Hematopoietic multipotent progenitor cell treated with erythropoietin and hydrocortisone succinate and interleukin-3 and kit ligand, for 8 days (in vitro differentiated cells): ENCODE measurements at regions not wholly inside any gene's neighbourhood (a gene's known extent, or its start where the extent isn't known, plus 50 kb on each side); places are given as distances from the start of the nearest gene placed in this dataset.
"Not testable (repeated sequence)": the region's sequence is repeated elsewhere in the genome, so short reads cannot be mapped to it uniquely, and the experiment has no call there.

Experiments
- DNase-seq: peaks from one replicate; pipeline ENCODE4 v3.0.0-alpha.2; 2015

DNA sequence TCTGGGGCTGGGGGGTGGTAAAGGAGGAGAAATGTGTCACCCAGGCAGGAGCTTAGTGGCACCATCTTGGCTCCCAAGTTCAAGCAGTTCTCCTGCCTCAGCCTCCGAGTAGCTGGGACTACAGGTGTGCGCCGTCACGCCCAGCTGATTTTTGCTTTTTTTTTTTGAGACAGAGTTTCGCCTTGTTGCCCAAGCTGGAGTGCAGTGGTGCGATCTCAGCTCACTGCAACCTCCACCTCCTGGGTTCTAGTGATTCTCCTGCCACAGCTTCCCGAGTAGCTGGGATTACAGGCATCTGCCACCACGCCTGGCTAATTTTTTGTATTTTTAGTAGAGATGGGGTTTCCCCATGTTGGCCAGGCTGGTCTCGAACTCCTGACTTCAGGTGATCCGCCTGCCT lies 82.1 kb upstream of the METTL9 start:
- DNase-seq: not testable (repeated sequence)

DNA sequence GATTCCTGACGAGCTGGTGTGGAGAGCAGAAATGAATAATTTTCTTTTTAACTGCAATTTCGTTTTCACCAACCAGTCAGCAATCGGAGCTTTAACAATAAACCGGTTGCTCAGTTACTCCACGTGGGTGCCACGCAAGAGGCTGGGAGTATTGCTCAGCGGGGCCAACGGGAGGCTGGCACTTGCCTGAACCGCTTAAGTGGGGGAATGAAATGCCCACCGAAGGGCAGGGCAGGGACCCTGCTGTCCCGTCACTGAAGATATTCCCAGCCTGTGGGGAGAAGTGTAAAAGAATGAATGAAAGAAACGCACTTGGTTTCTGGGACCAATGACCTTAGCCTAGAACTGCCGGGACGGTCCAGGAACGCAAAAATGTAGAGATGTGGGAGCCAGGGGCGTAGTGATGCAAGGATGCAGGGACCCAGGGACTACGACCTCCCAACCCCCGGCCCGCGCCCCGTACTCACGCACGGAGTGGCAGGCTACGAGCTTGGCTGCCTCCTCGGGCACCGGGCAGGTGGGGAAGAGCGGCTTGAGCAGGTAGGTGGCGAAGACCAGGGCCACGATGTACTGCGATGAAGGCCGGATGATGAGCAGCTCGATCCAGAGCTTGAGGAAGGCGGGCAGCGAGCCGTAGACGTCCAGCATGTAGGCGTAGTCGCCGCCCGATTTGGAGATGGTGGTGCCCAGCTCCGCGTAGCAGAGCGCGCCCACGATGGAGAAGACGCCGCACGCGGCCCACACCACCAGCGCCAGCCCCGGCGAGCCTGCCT lies 79.8 kb upstream of the METTL9 start:
- DNase-seq: not testable (repeated sequence)

DNA sequence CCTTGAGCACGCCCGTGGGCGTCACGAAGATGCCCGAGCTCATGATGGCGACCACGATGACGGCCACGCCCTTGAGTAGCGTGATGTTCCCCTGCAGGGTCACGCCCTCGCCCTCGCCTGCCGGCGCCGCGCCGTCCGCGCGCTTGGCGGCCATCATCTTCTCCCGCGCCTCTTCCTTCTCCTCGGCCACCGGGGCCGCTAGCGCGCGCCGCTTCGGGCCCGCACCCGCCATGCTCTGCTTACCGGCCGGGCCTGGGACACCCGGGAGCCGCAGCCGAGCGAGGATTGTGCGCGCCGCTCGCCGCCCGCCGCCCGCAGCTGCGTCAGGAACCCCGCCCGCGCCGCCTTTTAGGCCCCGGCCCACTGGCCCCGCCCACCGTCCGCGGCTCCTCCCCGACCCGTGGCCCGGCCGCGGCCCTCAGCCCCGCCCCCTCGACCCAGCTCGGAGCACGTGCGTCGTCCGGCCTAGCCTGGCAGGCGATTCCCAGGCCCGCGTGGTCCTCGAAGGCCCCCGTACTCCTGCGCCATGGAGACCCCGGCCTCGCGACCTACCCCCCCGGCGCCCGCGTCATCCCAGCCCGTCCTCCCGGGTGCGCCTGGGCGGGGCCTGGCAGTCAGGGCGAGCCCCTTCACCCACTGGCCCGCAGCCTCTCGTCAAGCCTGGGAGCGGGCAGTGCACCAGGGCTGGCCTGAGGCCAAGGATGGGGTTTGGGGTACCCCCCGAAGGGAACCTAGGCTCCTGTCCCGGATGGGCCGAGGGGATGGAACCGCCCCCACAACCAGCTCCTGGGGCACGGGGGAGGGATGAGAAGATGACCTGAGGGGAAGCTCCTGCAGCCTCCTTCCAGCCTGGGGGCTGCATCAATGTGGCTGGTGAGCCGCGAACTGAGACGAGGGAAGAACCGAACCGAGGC lies 79.0 kb upstream of the METTL9 start:
- peak; percentile 94 for DNase-seq

DNA sequence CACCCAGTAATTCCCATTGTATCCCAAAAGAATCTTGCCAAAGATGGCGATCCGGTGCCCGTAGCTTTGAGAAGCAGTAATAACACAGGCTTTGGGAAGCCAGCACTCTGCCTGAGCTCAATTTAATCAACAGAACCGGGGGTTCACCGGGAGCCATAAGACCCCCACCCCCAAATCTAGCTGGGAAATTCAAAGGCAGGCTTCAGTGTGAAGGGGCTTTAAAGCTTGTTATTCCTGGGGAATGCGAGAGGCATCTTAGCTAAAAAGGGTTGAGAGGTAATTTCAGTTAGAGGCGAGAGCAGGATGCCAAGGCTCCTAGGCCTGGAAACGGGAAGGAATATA lies 78.4 kb upstream of the METTL9 start:
- not testable (repeated sequence) for DNase-seq

DNA sequence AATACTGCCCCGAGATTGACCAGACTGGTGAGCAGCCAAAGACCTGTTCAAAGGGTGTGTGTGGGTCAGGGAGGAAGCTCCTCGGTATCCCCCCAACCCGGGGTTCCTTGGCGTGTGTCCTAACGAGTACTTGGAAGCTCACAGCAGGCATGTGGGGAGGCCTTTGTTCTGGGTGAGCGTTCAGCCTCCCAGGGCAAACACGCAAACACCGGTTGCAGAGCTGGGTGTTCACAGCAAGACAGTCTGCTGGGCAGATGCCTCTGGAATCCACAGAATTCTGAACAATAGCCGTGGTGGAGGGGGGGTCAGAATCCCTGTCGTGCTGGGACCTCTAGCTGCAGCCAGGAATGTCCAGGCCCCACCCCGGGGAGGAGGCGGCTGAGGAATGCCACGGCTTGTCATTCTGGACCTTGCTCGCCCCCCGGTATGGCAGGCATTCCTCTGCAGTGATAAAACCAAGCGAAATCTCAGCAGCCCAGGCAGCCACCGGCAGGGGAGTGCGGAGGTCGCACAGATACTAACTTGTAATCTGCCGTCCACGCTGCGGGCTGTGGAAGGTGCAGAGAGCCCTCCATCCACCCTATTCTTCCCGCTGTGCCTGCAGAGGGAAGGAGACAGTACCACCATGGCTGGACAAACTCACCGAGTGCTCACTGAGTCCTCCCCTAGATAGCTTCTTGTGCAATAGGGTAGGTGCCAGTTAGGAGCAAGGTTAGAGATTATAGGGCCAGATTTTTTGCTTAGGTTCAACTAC lies 77.8 kb upstream of the METTL9 start:
- not testable (repeated sequence) for DNase-seq

DNA sequence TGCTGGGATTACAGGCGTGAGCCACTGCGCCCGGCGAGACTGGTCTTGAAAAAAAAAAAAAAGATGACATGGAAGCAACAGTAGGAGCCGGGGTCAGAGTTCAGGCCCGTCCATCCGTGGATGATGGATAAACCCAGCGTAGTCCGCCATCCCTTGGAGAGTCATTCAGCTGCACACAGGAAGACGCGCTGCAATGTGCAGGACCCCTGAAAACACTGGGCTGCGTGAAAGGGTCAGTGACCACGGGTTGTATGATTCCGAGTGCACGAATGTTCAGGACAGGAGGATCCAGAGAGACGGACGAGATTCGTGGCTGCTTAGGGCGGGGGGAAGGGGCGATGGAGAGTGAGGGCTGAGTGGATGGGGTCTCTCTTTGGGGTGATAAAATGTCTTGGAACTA lies 76.5 kb upstream of the METTL9 start:
- not testable (repeated sequence) for DNase-seq

DNA sequence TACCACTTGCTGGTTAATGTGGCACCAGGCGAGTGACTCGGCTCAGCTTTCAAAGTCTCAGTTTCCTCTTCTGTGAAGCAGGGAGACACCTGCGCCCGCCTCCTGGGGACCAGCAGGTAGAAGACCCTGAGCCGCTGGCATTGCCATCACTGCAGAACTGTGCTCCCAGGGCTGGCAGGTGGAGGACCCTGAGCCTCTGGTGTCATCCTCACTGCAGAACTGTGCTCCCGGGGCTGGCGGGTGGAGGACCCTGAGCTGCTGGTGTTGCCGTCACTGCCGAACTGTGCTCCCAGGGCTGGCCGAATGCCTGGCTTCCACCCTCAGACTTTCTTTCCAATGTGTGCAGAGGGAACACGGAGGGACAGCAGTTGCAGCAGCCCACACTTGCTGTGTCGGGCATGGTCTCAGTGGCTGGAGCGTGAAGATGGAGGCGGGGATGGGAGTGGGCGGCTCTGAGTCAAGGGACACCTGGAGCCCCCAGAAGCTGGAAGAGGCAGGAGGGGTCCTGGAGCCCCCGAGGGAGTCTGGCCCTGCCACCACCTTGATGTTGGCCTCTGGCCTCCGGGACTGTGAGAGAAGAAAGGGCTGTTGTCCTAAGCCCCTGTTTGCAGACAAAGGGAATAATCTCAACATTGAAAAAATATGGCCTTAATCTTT lies 75.8 kb upstream of the METTL9 start:
- no peak for DNase-seq

DNA sequence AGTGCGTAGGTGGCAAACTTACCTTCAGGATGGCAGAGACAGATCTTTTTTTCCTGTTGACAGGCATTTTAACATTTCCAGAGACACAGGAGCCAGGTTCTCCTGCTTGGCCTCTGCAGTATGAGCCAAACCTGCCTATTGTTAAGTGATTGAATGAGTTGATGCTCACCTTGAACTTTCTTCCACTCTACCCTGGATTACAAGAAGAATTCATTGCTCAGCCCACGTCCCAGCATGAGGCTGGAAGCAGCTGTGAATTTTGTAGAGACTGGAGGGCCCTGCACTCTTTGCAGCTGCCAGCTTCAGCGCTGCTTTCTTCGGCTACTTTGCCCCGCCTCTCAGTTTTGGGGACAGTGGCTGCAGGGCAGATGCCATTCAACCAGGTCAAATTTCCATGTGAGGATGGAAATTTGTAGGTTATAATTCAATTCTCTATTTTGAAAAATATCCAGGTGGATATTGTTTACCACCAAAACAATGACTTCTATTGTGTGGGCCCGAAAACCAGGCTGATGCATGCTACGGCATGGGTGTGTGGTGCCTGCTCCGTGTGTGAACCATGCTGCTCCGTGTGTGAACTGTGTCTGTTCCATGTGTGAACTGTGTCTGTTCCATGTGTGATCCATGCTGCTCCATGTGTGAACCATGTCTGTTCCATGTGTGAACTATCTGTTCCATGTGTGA lies 75.2 kb upstream of the METTL9 start:
- DNase-seq: no peak

DNA sequence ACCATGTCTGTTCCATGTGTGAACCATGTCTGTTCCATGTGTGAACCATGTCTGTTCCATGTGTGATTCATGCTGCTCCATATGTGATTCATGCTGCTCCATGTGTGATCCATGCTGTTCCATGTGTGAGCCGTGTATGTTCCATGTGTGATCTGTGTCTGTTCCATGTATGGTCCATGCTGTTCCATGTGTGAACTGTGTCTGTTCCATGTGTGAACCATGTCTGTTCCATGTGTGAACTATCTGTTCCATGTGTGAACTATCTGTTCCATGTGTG lies 74.7 kb upstream of the METTL9 start:
- DNase-seq: not testable (repeated sequence)

DNA sequence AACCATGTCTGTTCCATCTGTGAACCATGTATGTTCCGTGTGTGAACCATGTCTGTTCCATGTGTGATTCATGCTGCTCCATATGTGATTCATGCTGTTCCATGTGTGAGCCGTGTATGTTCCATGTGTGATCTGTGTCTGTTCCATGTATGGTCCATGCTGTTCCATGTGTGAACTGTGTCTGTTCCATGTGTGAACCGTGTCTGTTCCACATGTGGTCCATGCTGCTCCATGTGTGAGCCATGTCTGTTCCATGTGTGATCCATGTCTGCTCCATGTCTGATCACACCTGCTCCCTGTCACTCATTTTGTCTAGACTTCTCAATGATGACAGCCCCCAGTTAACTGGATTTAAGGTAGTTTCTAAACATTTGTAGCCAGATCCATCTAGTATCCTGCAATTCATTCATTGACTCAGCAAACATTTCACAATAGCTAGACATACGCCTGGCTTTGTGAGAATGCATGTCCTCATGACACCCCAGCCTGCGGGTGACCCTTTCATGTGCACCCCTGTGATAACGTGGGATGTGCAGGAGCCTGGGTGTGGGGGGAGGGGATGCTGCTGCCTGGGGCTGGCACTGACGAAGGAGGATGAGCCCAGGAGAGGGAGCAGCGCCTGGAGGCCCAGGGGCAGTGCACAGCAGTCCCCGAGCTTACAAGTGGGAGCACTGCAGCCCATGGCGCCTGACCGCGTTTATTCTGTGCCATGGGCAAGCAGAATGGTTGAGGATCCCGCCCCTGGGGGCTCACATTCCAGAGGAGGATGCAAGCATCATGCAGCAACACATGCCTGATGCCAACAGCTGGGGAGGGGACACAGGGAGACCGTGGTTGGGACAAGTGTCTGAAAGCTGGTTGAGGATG lies 74.1 kb upstream of the METTL9 start:
- peak; percentile 95 for DNase-seq

DNA sequence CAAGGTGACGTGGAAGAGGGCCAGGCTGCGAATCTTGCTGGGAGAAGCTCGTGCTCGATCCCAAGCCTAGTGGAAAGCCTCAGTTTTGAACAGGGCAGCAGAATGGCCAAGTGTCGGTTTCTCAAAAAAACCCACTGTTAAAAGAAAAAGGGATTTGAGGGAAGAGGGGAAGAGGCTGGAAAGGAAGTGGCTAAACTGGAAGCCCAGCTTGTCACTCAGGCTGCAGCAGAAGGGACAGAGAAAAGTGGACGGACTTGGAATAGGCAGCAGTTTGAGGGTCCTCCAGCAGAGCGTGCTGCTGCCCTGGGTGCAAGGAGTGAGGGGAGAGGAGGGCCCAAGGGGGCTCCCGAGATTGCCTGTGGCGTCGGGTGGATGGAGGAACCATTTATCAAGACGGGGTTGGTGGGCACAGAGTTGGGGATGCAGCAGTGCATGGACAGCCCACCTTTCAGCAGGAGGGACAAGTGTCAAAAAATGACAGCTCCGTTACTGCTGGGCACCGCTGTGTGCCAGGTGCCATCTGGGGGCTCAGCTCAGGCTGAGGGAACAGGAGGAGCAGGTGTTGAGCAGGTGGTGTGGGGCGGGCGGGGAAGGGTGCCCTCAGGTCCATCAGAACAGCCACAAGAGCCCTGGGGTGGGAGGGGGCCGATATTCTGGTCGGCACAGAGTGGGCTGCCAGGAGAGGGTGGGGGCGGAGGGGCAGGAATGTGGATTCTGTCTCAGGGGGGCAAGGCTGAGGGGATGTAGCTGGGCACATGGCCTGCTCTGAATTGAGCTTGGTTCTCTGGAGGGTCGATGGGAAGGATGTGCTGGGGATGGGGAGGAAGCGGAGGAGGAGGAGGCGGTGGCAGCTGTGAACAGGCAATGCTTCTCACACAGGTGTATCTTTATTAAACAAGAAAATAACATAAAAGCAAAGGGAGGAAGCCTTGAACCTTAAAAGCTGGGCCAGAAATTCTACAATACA lies 73.1 kb upstream of the METTL9 start:
- peak; percentile 7 for DNase-seq

DNA sequence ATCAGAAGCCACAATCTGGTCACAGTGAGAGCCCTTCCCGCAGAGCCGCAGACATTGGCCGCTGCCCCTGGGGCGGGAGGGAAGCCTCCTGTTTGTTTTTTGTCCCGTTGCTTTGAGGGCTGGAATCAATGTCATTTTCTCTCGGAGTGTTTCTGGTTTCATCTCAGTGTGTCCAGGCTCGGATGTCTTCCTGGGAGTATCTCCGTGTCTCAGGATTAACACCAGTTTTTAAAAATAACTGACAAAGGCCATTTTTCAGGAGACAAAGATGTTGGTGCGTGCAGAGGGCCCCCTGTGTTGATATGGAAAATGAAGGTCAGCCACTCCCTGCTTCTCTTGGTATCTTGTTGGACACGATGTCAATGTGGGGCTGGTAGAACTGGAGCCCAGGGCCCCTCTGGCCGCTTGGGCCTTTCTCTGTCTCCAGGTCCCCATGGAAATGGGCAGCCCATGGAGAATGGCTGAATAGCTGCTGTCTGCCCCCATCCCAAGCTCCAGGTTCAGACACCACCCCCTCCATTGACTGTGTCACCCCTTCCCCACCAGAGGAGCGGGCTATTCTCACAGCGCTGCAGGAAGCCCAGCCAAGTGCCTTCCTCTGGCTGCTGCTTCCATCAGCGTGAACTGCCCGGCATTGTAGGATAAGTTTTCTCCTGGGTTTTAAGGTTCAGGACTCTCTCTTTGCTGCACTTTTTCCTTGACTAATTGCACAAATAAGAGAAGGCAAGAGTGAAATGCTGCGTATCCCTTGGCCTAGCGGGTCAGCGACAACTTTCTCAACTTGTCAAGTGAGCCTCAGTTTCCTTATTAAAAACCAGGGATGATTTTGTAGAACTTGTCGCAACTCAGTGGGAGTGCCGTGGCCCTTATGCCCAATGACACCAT lies 72.2 kb upstream of the METTL9 start:
- DNase-seq: peak; percentile 28

DNA sequence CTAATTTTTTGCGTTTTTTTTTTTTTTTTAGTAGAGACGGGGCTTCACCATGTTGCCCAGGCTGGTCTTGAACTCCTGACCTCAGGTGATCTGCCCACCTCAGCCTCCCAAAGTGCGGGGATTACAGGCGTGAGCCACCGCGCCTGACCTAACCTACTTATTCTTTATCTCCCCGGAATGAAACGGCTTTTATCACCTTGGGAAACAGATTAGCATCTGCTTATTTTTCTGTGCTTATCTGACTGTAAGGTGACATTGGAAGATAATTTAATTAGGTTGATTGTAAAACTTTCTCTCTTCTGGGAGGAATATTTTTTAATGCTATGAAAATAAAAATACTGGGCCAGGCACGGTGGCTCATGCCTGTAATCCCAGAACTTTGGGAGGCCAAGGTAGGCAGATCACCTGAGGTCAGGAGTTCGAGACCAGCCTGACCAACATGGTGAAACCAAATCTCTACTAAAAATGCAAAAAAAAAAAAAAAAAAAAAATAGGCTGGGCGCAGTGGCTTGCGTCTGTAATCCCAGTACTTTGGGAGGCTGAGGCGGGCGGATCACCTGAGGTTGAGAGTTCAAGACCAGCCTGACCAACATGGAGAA lies 70.2 kb upstream of the METTL9 start:
- not testable (repeated sequence) for DNase-seq

DNA sequence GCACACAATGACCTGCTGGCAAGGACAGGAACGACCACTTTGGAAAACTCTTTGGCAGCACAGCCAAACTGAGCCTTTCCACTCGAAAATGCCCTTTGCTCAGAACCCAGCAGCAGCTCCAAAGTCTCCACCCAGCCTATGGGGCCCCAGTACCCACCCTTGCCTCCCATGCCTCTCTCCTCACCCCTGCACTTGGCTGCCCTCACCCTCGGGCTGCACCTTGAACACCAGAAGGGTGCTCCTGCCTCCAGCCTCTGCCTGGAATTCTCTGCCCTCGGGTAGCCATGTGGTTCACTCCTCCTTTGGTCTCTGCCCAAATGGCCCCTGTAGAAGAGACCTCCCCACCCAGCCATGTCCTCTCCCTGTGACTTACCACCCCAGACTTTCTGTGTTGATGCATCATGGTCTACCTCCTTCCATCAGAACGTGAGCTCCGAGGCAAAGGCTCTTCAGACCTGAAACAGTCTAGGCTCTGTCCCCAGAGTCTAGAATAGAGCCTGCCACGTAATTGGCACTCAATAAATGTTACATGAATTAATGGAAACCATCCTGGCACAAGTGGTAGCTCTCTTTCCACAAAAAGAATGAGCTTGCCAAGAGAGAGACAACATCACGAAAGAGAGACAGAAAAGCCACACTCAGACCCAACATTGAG lies 68.5 kb upstream of the METTL9 start:
- not testable (repeated sequence) for DNase-seq

DNA sequence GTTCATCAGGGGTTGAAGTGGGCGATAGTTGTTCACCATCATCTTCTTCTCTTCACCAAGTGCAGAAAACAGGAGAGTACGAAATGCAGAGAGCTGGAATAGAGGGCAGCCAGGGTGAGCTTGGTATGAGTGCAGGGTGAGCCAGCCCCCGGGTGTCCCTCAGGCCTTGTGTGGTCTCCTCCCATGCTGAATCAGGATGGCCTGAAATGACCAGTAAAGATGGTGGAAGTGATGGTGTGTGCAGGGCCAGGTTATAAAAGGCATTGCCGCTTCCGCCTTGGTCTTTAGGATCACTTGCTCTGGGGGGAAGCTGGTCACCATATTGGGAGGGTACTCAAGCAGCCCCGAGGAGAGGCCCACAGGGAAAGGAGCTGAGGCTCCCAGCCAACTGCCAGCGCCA lies 66.4 kb upstream of the METTL9 start:
- DNase-seq: peak; percentile 0

DNA sequence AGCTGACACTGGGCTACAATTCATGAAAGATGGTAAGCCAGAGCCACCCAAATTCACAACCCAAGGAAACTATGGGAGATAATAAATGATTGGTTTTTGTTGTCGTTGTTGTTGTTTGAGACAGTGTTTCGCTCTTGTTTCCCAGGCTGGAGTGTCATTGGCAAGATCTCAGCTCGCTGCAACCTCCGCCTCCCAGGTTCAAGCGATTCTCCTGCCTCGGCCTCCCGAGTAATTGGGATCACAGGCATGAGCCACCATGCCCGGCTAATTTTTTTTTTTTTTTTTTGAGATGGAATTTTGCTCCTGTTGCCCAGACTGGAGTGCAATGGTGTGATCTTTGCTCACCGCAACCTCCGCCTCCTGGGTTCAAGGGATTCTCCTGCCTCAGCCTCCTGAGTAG lies 65.9 kb upstream of the METTL9 start:
- not testable (repeated sequence) for DNase-seq

DNA sequence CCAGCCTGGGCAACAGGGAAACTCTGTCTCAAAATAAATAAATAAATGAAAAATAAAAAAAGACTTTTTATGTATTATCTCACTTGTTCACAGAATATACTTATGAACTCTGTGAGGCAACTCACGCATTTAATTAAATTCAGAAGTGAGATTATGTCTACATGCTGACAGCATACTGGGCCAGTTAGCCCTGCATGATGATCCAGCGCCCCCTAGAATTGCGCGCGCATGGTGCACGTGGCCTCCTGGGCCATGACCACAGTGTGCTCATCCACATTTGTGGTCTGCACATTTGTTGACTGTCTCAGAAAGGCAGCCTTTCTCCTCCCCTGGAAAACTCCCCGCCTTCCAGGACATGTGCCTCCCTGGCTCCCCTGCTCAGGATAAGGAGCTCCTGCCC lies 64.8 kb upstream of the METTL9 start:
- peak; percentile 76 for DNase-seq

DNA sequence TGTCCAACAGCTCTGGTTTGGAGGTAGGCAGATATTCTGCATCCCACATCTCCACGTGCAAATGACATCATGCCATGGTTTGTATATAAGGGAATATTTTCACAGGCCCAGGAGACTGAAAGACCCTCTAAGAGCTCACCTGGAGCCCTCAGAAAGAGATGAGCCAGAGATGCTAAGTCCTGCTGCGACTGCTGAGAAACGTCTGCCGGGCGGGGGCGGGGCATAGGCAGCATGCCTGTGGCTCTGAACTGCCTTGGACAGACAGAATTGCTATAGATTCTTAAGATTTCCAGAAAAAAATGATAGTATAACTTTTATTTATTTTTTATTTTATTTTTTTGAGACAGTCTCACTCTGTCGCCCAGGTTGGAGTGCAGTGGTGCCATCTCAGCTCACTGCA lies 64.2 kb upstream of the METTL9 start:
- not testable (repeated sequence) for DNase-seq
